ENCODE measurements at regions not wholly inside any gene's neighbourhood (a gene's known extent, or its start where the extent isn't known, plus 50 kb on each side); places are given as distances from the start of the nearest gene placed in this dataset.

- TF ChIP-seq PKNOX1 (IDR thresholded peaks at IDR 0.05): no peak
- no peak for TF ChIP-seq FOXA1 (IDR thresholded peaks at IDR 0.05)
- TF ChIP-seq FOXM1 (IDR thresholded peaks at IDR 0.05; ENCODE audit: borderline replicate concordance): no peak
- no peak for TF ChIP-seq ARNT (IDR thresholded peaks at IDR 0.05)
- no peak for TF ChIP-seq BHLHE40 (IDR thresholded peaks at IDR 0.05; ENCODE audit: borderline replicate concordance)
- no peak for TF ChIP-seq HDGF (IDR thresholded peaks at IDR 0.05; ENCODE audit: borderline replicate concordance)
Observed at GRCh38 chr3:40672861-40673260, 148.1 kb downstream of the ZNF621 start.
